SK-N-SH (cell line): ENCODE measurements at regions not wholly inside any gene's neighbourhood (a gene's known extent, or its start where the extent isn't known, plus 50 kb on each side); places are given as distances from the start of the nearest gene placed in this dataset.

Experiments
- CTCF ChIA-PET: fragments of 300-600, 350-600 bp; formaldehyde crosslinking; extraction: SDS; loops from one replicate; lab custom pipeline; 2021; lab: Yijun Ruan, JAX
- POLR2A ChIA-PET: fragments of 350-600 bp; sonication (Branson Sonifier 250); formaldehyde crosslinking; extraction: SDS; loops from one replicate; lab custom pipeline; 2020; ENCODE audit warnings: antibody characterized with exemption, inconsistent platforms; lab: Yijun Ruan, JAX
- DNase-seq: peaks from one replicate; pipeline ENCODE4 v3.0.0; 2012
- H2AFZ ChIP-seq: fragments of 200-600 bp; sonication (generic); 2 replicates; pipeline ENCODE4 v1.8.1; 2016; ENCODE audit warnings: antibody characterized with exemption, mild to moderate bottlenecking, low read depth
- H3F3A ChIP-seq: fragments of 200-600 bp; sonication (generic); replicated peaks from 2 replicates; pipeline ENCODE3; 2016; ENCODE audit warnings: antibody characterized with exemption, mild to moderate bottlenecking; ENCODE audit not compliant: insufficient read depth
- H3K27ac ChIP-seq, 2 experiments: fragments of 200-500 bp in 1 of 2; fragments of 200-600 bp in 1 of 2; sonication (Bioruptor generic) in 1 of 2; sonication (generic), shearing (Covaris generic) in 1 of 2; 2 replicates each; pipeline versions ENCODE4 v1.5.1 to v1.6.1; 2014 to 2016; ENCODE audit warnings: low read depth in 2 of 2, inconsistent platforms in 1 of 2, low read length in 1 of 2, mild to moderate bottlenecking in 1 of 2, mixed read lengths in 1 of 2
- H3K27me3 ChIP-seq: fragments of 200-600 bp; sonication (generic), shearing (Covaris generic); 2 replicates; pipeline ENCODE4 v1.6.1; 2016; ENCODE audit warnings: mixed run types; ENCODE audit not compliant: insufficient read depth
- H3K36me3 ChIP-seq, 2 experiments: fragments of 200-500 bp in 1 of 2; fragments of 200-600 bp in 1 of 2; sonication (Bioruptor generic) in 1 of 2; sonication (generic) in 1 of 2; replicated peaks in 1 of 2; 2 replicates each; pipeline versions ENCODE3 to v1.5.1; 2014 to 2016; ENCODE audit warnings: low read length in 1 of 2, mild to moderate bottlenecking in 1 of 2; ENCODE audit not compliant: insufficient read depth in 2 of 2, control insufficient read depth in 1 of 2
- H3K4me1 ChIP-seq, 2 experiments: fragments of 200-500 bp in 1 of 2; fragments of 200-600 bp in 1 of 2; sonication (Bioruptor generic) in 1 of 2; sonication (generic), shearing (Covaris generic) in 1 of 2; 2 replicates each; pipeline versions ENCODE4 v1.5.1 to v1.6.1; 2014 to 2016; ENCODE audit warnings: low read depth in 1 of 2, low read length in 1 of 2, mixed run types in 1 of 2; ENCODE audit not compliant: insufficient read depth in 2 of 2, control insufficient read depth in 1 of 2
- H3K4me2 ChIP-seq: fragments of 200-600 bp; sonication (generic), shearing (Covaris generic); 2 replicates; pipeline ENCODE4 v1.6.1; 2017; ENCODE audit warnings: mixed run types
- H3K4me3 ChIP-seq, 2 experiments: fragments of 200-500 bp in 1 of 2; fragments of 200-600 bp in 1 of 2; sonication (Bioruptor generic) in 1 of 2; sonication (generic), shearing (Covaris generic) in 1 of 2; 2 replicates each; pipeline versions ENCODE4 v1.5.1 to v1.8.1; 2014 to 2016; ENCODE audit warnings: low read depth in 2 of 2, inconsistent platforms in 1 of 2, low read length in 1 of 2, mild to moderate bottlenecking in 1 of 2, mixed read lengths in 1 of 2, moderate library complexity in 1 of 2
- H3K79me2 ChIP-seq: fragments of 200-600 bp; sonication (generic); 2 replicates; pipeline ENCODE4 v1.8.1; 2017; ENCODE audit warnings: mild to moderate bottlenecking; ENCODE audit not compliant: insufficient read depth
- H3K9ac ChIP-seq: fragments of 200-600 bp; sonication (generic); 2 replicates; pipeline ENCODE4 v1.6.1; 2017; ENCODE audit warnings: mixed run types
- H3K9me2 ChIP-seq: fragments of 200-600 bp; sonication (generic); 2 replicates; pipeline ENCODE4 v1.6.1; 2017; ENCODE audit warnings: mixed run types
- H3K9me3 ChIP-seq: fragments of 200-600 bp; sonication (generic); 2 replicates; pipeline ENCODE4 v1.6.1; 2017; ENCODE audit warnings: mixed run types, mild to moderate bottlenecking, moderate library complexity
- H4K20me1 ChIP-seq: fragments of 200-600 bp; sonication (generic); 2 replicates; pipeline ENCODE4 v1.6.1; 2017; ENCODE audit warnings: mild to moderate bottlenecking, mixed run types; ENCODE audit not compliant: insufficient read depth
- ELF1 ChIP-seq: IDR thresholded peaks from 2 replicates; pipeline ENCODE4 v1.4.0; 2012
- EZH2phosphoT487 ChIP-seq: fragments of 200-600 bp; sonication (generic); IDR thresholded peaks from 2 replicates; pipeline ENCODE4 v1.6.1; 2017; ENCODE audit warnings: low read depth, mixed run types, mild to moderate bottlenecking, antibody characterized with exemption, moderate library complexity, borderline replicate concordance
- FOXJ3 ChIP-seq: sonication (generic); formaldehyde crosslinking; IDR thresholded peaks from 2 replicates; pipeline ENCODE4 v1.5.1; 2020; ENCODE audit warnings: mild to moderate bottlenecking, missing genetic modification reagents
- GABPA ChIP-seq: IDR thresholded peaks from 2 replicates; pipeline ENCODE4 v1.4.0; 2012; ENCODE audit warnings: low read depth, mild to moderate bottlenecking
- MAX ChIP-seq: IDR thresholded peaks from 2 replicates; pipeline ENCODE4 v1.4.0; 2012; ENCODE audit warnings: low read depth
- NFIC ChIP-seq: IDR thresholded peaks from 2 replicates; pipeline ENCODE4 v1.4.0; 2012; ENCODE audit warnings: borderline replicate concordance
- POLR2AphosphoS5 ChIP-seq: IDR thresholded peaks from 2 replicates; pipeline ENCODE4 v1.6.1; 2012; ENCODE audit warnings: low read depth, low read length
- RCOR1 ChIP-seq: fragments of 150-350 bp; IDR thresholded peaks from 2 replicates; pipeline ENCODE4 v1.6.1; 2017; ENCODE audit warnings: antibody characterized with exemption, low read length
- REST ChIP-seq: IDR thresholded peaks from 2 replicates; pipeline ENCODE4 v1.6.1; 2012; ENCODE audit warnings: mild to moderate bottlenecking, low read depth, low read length, moderate library complexity
- RXRA ChIP-seq: IDR thresholded peaks from 2 replicates; pipeline ENCODE4 v1.4.0; 2012; ENCODE audit warnings: low read depth, mild to moderate bottlenecking, borderline replicate concordance
- SIN3A ChIP-seq: IDR thresholded peaks from 2 replicates; pipeline ENCODE4 v1.6.1; 2012; ENCODE audit warnings: low read depth, mild to moderate bottlenecking, low read length, moderate library complexity, borderline replicate concordance
- TEAD4 ChIP-seq: IDR thresholded peaks from 2 replicates; pipeline ENCODE4 v1.4.0; 2012; ENCODE audit warnings: mild to moderate bottlenecking, borderline replicate concordance; ENCODE audit not compliant: insufficient read depth
- USF2 ChIP-seq: fragments of 150-350 bp; IDR thresholded peaks from 2 replicates; pipeline ENCODE4 v1.6.1; 2017; ENCODE audit warnings: antibody characterized with exemption, low read length, low read depth, borderline replicate concordance
- WGBS: methylation state at CpG from one replicate; pipeline ENCODE4 v1.1.6; 2017; ENCODE audit warnings: low lambda C conversion rate; 5-methylcytosine and 5-hydroxymethylcytosine counted together
- TF ChIP-seq, protein P1 (sequence below): IDR thresholded peaks from 2 replicates; pipeline ENCODE4 v1.4.0; 2012; ENCODE audit warnings: low read depth, borderline replicate concordance
- TF ChIP-seq, protein P2 (sequence below): IDR thresholded peaks from 2 replicates; pipeline ENCODE4; 2012

- Histone ChIP-seq H3K27ac (no peak overlapping the region), H3K4me1 (peaks cover 0 to 14% of the 10 kb centered on the region in 2 experiments; a peak in 1 of 4 replicates)
- CTCF ChIA-PET = interaction anchor here (0.5 kb wide), 1 partner anchor 226 kb away, joined by 3 read pairs; no protein-coding TSS in a partner anchor
These were observed 217.2 kb downstream of the C12orf50 start for GRCh38 chr12:87812030-87812429.

GRCh38 chr12:87809916-87810315 lies 219.3 kb downstream of the C12orf50 start:
- DNase-seq = no peak
- ChIA-PET CTCF (no interaction called here), POLR2A (no interaction called here)
- Histone ChIP-seq H3K9me3 (no peaks in the 10 kb centered on the region), H2AFZ (no peak overlapping the region), H3F3A (peaks cover 20% of the 10 kb centered on the region), H3K79me2 (no peaks in the 10 kb centered on the region), H3K4me2 (no peak overlapping the region), H3K36me3 (no peaks in the 10 kb centered on the region), H3K4me1 (peaks cover 0 to 14% of the 10 kb centered on the region in 2 experiments; a peak in 1 of 4 replicates), H3K27me3 (no peaks in the 10 kb centered on the region), H3K9ac (no peak overlapping the region), H3K9me2 (no peaks in the 10 kb centered on the region), H3K4me3 (no peak overlapping the region), H3K27ac (no peak overlapping the region), H4K20me1 (no peaks in the 10 kb centered on the region)
- TF ChIP-seq ELF1 = no peak
- no peak for TF ChIP-seq NFIC
- TF ChIP-seq USF2 = no peak
- TF ChIP-seq RXRA = no peak
- TF ChIP-seq REST = no peak
- no peak for TF ChIP-seq SIN3A
- TF ChIP-seq MAX = no peak
- no peak for TF ChIP-seq EZH2phosphoT487
- no peak for TF ChIP-seq RCOR1
- no peak for TF ChIP-seq TEAD4
- TF ChIP-seq, protein P1, sequence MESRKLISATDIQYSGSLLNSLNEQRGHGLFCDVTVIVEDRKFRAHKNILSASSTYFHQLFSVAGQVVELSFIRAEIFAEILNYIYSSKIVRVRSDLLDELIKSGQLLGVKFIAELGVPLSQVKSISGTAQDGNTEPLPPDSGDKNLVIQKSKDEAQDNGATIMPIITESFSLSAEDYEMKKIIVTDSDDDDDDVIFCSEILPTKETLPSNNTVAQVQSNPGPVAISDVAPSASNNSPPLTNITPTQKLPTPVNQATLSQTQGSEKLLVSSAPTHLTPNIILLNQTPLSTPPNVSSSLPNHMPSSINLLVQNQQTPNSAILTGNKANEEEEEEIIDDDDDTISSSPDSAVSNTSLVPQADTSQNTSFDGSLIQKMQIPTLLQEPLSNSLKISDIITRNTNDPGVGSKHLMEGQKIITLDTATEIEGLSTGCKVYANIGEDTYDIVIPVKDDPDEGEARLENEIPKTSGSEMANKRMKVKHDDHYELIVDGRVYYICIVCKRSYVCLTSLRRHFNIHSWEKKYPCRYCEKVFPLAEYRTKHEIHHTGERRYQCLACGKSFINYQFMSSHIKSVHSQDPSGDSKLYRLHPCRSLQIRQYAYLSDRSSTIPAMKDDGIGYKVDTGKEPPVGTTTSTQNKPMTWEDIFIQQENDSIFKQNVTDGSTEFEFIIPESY = no peak
- TF ChIP-seq, protein P2, sequence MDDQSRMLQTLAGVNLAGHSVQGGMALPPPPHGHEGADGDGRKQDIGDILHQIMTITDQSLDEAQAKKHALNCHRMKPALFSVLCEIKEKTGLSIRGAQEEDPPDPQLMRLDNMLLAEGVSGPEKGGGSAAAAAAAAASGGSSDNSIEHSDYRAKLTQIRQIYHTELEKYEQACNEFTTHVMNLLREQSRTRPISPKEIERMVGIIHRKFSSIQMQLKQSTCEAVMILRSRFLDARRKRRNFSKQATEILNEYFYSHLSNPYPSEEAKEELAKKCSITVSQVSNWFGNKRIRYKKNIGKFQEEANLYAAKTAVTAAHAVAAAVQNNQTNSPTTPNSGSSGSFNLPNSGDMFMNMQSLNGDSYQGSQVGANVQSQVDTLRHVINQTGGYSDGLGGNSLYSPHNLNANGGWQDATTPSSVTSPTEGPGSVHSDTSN = no peak
- no peak for TF ChIP-seq POLR2AphosphoS5
- WGBS = 87% methylated on average over 2 of the region's 2 CpGs

More at GRCh38 chr12:87812030-87812429, 217.2 kb downstream of the C12orf50 start:
- WGBS = no CpG with 5 or more reads among the region's 1 CpG
- Histone ChIP-seq H3K4me3 (no peak overlapping the region), H2AFZ (no peak overlapping the region), H3K36me3 (no peaks in the 10 kb centered on the region), H3F3A (peaks cover 20% of the 10 kb centered on the region), H3K4me2 (no peak overlapping the region), H3K9me3 (no peaks in the 10 kb centered on the region), H3K9me2 (no peaks in the 10 kb centered on the region), H3K9ac (no peak overlapping the region), H4K20me1 (no peaks in the 10 kb centered on the region), H3K27me3 (no peaks in the 10 kb centered on the region), H3K79me2 (no peaks in the 10 kb centered on the region)
- POLR2A ChIA-PET = no interaction called here
- TF ChIP-seq GABPA (no peak), SIN3A (no peak), FOXJ3 (no peak)
- no peak for DNase-seq
